B cell (primary cell): ENCODE measurements at regions not wholly inside any gene's neighbourhood (a gene's known extent, or its start where the extent isn't known, plus 50 kb on each side); places are given as distances from the start of the nearest gene placed in this dataset.

Experiments
- ATAC-seq: fragments of 200-7000 bp; cut with Tn5 transposase; one replicate; pipeline ENCODE4 v1.10.0; 2021; ENCODE audit warnings: low read depth, mild to moderate bottlenecking, moderate number of reproducible peaks, moderate library complexity
- CTCF ChIA-PET: fragments of 350-600 bp; sonication (Branson Sonifier 250); formaldehyde crosslinking; loops from one replicate; lab custom pipeline; 2021; ENCODE audit warnings: antibody characterized with exemption, inconsistent platforms; lab: Charles Lee
- POLR2A ChIA-PET: fragments of 350-600 bp; sonication (Branson Sonifier 250); formaldehyde crosslinking; loops from one replicate; lab custom pipeline; 2021; ENCODE audit warnings: antibody characterized with exemption; lab: Charles Lee
- DNase-seq: peaks from one replicate; pipeline ENCODE4 v3.0.0; 2013
- H2AFZ ChIP-seq: 2 replicates; pipeline ENCODE4 v1.6.1; 2012; ENCODE audit warnings: mild to moderate bottlenecking, low read depth, low read length; ENCODE audit not compliant: insufficient read depth, poor library complexity, severe bottlenecking
- H3K27ac ChIP-seq, 2 donors: 1 replicate in 1 of 2; 2 replicates in 1 of 2; pipeline ENCODE4 v1.5.1; 2012 to 2013; ENCODE audit warnings: low read length in 2 of 2, mild to moderate bottlenecking in 2 of 2, moderate library complexity in 1 of 2
- H3K27me3 ChIP-seq, 4 experiments: fragments of 200-600 bp in 1 of 4; sonication (generic) in 1 of 4; replicated peaks in 1 of 4; 1 replicate in 2 of 4; 2 replicates in 2 of 4; pipeline versions ENCODE4 v1.6.1 to v1.7.0; 2013 to 2016; ENCODE audit warnings: low read length in 3 of 4, mild to moderate bottlenecking in 2 of 4, mixed read lengths in 1 of 4, moderate library complexity in 1 of 4; ENCODE audit not compliant: insufficient read depth in 4 of 4, control insufficient read depth in 3 of 4; ENCODE audit errors: control extremely low read depth in 1 of 4
- H3K36me3 ChIP-seq, 2 experiments: replicated peaks in 1 of 2; 1 replicate in 1 of 2; 2 replicates in 1 of 2; pipeline versions ENCODE4 v1.6.1 to v1.7.1; 2013; ENCODE audit warnings: low read length in 1 of 2; ENCODE audit not compliant: insufficient read depth in 2 of 2, control insufficient read depth in 1 of 2; ENCODE audit errors: control extremely low read depth in 1 of 2, extremely low read depth in 1 of 2
- H3K4me1 ChIP-seq, 2 donors: fragments of 200-600 bp in 1 of 2; sonication (generic) in 1 of 2; 1 replicate in 1 of 2; 2 replicates in 1 of 2; pipeline versions ENCODE4 v1.5.1 to v1.6.1; 2013 to 2017; ENCODE audit warnings: low read length in 2 of 2; ENCODE audit not compliant: control insufficient read depth in 2 of 2, insufficient read depth in 2 of 2
- H3K4me2 ChIP-seq: replicated peaks from 2 replicates; pipeline ENCODE3; 2012; ENCODE audit warnings: mild to moderate bottlenecking, low read depth, low read length; ENCODE audit not compliant: poor library complexity, severe bottlenecking
- H3K4me3 ChIP-seq, 5 experiments: fragments of 200-600 bp in 1 of 5; sonication (generic) in 1 of 5; 1 replicate in 3 of 5; 2 replicates in 2 of 5; pipeline versions ENCODE4 v1.5.1 to v1.7.0; 2011 to 2016; ENCODE audit warnings: low read length in 4 of 5, mild to moderate bottlenecking in 4 of 5, low read depth in 2 of 5, control low read depth in 1 of 5, moderate library complexity in 1 of 5; ENCODE audit not compliant: insufficient read depth in 1 of 5; ENCODE audit errors: control extremely low read depth in 1 of 5, extremely low read depth in 1 of 5
- H3K79me2 ChIP-seq: fragments of 200-600 bp; sonication (generic); one replicate; pipeline ENCODE4 v1.6.0; 2016; ENCODE audit warnings: low read length; ENCODE audit not compliant: control insufficient read depth, insufficient read depth
- H3K9ac ChIP-seq: fragments of 200-600 bp; sonication (generic); 2 replicates; pipeline ENCODE4 v1.6.1; 2017; ENCODE audit warnings: mild to moderate bottlenecking, low read length, moderate library complexity
- H3K9me3 ChIP-seq, 3 donors: one replicate each; pipeline versions ENCODE4 v1.6.1 to v1.7.1; 2013; ENCODE audit warnings: low read length in 2 of 3; ENCODE audit not compliant: control insufficient read depth in 2 of 3, insufficient read depth in 1 of 3; ENCODE audit errors: control extremely low read depth in 1 of 3
- H4K20me1 ChIP-seq: 2 replicates; pipeline ENCODE4 v1.6.0; 2012; ENCODE audit warnings: mild to moderate bottlenecking, low read length; ENCODE audit not compliant: insufficient read depth, control insufficient read depth, poor library complexity, severe bottlenecking
- H3K27ac Mint-ChIP-seq: one replicate; pipeline ENCODE4 v1.8.0; 2021; ENCODE audit warnings: mixed read lengths
- H3K27me3 Mint-ChIP-seq: one replicate; pipeline ENCODE4 v1.8.0; 2021; ENCODE audit warnings: mixed read lengths
- H3K4me1 Mint-ChIP-seq: one replicate; pipeline ENCODE4 v1.8.0; 2021; ENCODE audit warnings: mixed read lengths
- H3K4me3 Mint-ChIP-seq: one replicate; pipeline ENCODE4 v1.8.0; 2021; ENCODE audit warnings: mixed read lengths
- H3K9me3 Mint-ChIP-seq: one replicate; pipeline ENCODE4 v1.8.0; 2022; ENCODE audit warnings: mixed read lengths; ENCODE audit not compliant: insufficient read depth
- EZH2 ChIP-seq: IDR thresholded peaks from 2 replicates; pipeline ENCODE4 v1.6.1; 2012; ENCODE audit warnings: borderline replicate concordance, low read depth, mild to moderate bottlenecking, moderate library complexity, low read length; ENCODE audit not compliant: insufficient read depth, poor library complexity, severe bottlenecking
- WGBS: methylation state at CpG from one replicate; pipeline ENCODE4 v1.1.5; 2013; ENCODE audit warnings: missing lambda C conversion rate; ENCODE audit not compliant: insufficient coverage; 5-methylcytosine and 5-hydroxymethylcytosine counted together
- intact Hi-C: fragments of 100-400 bp; cut with micrococcal nuclease; formaldehyde crosslinking; loops from one replicate; pipeline ENCODE4 v1.10.0; 2022
- TF ChIP-seq, protein P1 (sequence below): fragments of 200-600 bp; IDR thresholded peaks from one replicate; pipeline ENCODE4 v1.8.0; 2022; ENCODE audit warnings: antibody characterized with exemption, mild to moderate bottlenecking

DNA sequence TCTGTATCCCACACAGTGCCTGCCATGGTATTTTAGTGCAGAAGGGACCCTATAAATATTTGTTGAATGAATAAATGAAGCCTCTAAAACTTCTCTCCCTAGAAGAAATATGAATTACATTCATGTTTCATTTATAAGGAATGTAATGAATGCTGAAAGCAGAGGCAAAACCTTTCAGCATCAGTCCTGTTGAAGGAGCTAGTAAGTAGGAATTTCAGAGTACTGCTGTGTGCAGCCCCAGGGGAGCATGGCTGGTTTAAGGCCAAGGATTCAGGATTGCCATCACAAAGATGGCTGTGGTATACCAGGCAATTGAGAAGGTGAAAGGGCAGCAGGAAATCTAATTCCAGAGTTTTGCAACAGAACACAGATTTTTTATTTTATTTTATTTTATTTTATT lies 1131.4 kb downstream of the IGSF11 start:
- H3K27me3 Mint-ChIP-seq, result no peaks in the 10 kb centered on the region
- ChIA-PET POLR2A (no interaction called here), CTCF (no interaction called here)
- no peak overlapping the region for H2AFZ ChIP-seq
- no peak overlapping the region for H3K4me3 Mint-ChIP-seq
- intact Hi-C loops, result no loop called here
- no peak overlapping the region for H3K27ac Mint-ChIP-seq
- H3K9me3 Mint-ChIP-seq, result no peaks in the 10 kb centered on the region
- no peaks in the 10 kb centered on the region for H3K27me3 ChIP-seq
- TF ChIP-seq, protein P1, sequence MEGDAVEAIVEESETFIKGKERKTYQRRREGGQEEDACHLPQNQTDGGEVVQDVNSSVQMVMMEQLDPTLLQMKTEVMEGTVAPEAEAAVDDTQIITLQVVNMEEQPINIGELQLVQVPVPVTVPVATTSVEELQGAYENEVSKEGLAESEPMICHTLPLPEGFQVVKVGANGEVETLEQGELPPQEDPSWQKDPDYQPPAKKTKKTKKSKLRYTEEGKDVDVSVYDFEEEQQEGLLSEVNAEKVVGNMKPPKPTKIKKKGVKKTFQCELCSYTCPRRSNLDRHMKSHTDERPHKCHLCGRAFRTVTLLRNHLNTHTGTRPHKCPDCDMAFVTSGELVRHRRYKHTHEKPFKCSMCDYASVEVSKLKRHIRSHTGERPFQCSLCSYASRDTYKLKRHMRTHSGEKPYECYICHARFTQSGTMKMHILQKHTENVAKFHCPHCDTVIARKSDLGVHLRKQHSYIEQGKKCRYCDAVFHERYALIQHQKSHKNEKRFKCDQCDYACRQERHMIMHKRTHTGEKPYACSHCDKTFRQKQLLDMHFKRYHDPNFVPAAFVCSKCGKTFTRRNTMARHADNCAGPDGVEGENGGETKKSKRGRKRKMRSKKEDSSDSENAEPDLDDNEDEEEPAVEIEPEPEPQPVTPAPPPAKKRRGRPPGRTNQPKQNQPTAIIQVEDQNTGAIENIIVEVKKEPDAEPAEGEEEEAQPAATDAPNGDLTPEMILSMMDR, result no peak
- no peak for TF ChIP-seq EZH2
- no peak overlapping the region for H3K9ac ChIP-seq
- DNase-seq, result no peak
- no peak for ATAC-seq
- no peaks in the 10 kb centered on the region for H3K36me3 ChIP-seq
- no peaks in the 10 kb centered on the region for H4K20me1 ChIP-seq
- H3K79me2 ChIP-seq, result no peaks in the 10 kb centered on the region
- no peaks in the 10 kb centered on the region for H3K4me1 ChIP-seq
- H3K9me3 ChIP-seq, result no peaks in the 10 kb centered on the region
- H3K4me1 Mint-ChIP-seq, result no peaks in the 10 kb centered on the region
- no peak overlapping the region for H3K4me3 ChIP-seq
- no peak overlapping the region for H3K4me2 ChIP-seq
- H3K27ac ChIP-seq, result no peak overlapping the region

DNA sequence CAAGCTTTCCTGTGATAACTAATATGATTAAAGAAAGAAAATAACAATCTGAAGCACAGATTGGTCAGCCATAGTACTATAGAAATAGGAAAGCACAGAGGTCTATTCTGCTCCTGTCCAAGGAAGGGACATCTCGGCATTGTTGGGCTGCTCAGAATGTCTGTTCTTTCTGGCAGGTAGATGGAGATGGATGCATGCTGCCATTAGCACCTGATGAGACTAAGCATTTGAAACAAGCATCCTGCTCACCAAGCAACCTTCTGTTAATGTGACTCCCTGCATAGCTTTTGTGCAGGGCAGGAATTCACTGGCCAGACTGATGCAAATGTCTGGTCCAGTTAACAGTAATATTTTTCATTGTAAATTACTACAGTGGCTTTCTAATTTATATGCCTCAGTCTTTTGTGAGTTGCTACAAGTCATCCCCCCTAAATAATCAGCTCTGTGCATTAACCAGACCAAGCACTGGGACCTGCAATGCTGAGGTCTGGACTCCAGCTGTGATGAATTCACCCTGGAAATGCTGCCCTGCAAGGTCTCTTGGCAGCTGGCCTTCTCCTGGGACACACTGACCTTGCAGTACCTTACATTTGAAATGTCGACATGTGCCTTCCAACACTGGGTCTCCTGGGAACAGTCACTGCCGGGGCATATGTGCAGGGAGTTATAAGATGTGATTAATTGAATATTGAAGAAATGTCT lies 1123.7 kb downstream of the IGSF11 start:
- POLR2A ChIA-PET, result no interaction called here
- intact Hi-C loops, result no loop called here
- WGBS, result 100% methylated on average over 1 of the region's 3 CpGs

More for the DNA sequence above, 1123.7 kb downstream of the IGSF11 start:
- Histone ChIP-seq H3K4me2 (no peak overlapping the region), H3K4me3 (no peak overlapping the region), H3K79me2 (no peaks in the 10 kb centered on the region), H3K27me3 (no peaks in the 10 kb centered on the region), H4K20me1 (no peaks in the 10 kb centered on the region), H3K4me1 (no peaks in the 10 kb centered on the region), H3K9me3 (no peaks in the 10 kb centered on the region), H2AFZ (no peak overlapping the region), H3K9ac (no peak overlapping the region), H3K36me3 (no peaks in the 10 kb centered on the region), H3K27ac (no peak overlapping the region)
- H3K4me3 Mint-ChIP-seq, result no peak overlapping the region
- CTCF ChIA-PET, result interaction anchor here (0.7 kb wide), 1 partner anchor 10 kb away, joined by 3 read pairs; no protein-coding TSS in a partner anchor
- no peak for ATAC-seq
- no peak overlapping the region for H3K27ac Mint-ChIP-seq
- no peaks in the 10 kb centered on the region for H3K27me3 Mint-ChIP-seq
- TF ChIP-seq EZH2, result no peak
- TF ChIP-seq, protein P1, result no peak
- no peak for DNase-seq
- no peaks in the 10 kb centered on the region for H3K9me3 Mint-ChIP-seq
- H3K4me1 Mint-ChIP-seq, result no peaks in the 10 kb centered on the region
